ENCODE measurements at regions not wholly inside any gene's neighbourhood (a gene's known extent, or its start where the extent isn't known, plus 50 kb on each side); places are given as distances from the start of the nearest gene placed in this dataset.
"Not testable (repeated sequence)": the region's sequence is repeated elsewhere in the genome, so short reads cannot be mapped to it uniquely, and the experiment has no call there.

- intact Hi-C loops (cut with micrococcal nuclease): no loop called here
- ATAC-seq (no peak), DNase-seq (no peak)
These were observed 224.2 kb upstream of the FOXP2 start for GRCh38 chr7:114190387-114190786.

DNA sequence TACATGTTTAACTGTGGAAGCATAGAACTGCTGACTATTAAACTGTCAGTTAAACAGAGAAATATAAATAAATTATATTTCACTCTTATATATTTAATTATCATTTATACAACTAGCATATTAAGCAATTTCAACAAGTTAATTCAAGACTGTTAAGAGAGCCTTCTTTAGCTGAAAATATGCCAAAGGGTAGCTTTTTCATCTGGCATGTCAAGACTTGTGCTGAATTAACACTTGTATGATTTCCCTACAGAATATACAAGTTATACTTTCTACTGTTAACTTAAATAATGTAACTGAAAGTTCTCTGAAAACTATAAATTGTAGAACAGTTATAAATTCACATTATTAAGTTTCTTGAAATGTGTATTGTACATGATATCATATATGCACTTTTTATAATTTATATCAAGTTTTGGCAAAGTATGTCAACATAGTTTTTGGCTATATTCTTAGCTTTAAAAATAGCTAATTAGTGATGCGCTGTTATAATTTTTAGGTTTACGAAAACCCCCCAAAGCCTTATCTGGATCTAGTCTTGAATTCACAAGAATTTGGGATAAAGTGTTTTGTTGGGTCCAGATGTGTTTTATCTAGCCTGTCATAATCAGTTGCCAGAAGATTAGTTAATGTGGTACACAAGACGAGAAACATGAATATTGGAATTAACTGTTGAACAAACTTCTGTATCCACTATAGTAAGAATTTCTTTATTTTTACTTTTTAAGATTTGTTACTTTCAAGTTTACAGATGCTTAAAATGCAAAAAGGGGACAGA is 231.1 kb upstream of the FOXP2 start:
- ATAC-seq: peak; percentile 43

GRCh38 chr7:114182837-114183236 is 231.8 kb upstream of the FOXP2 start:
- DNase-seq: no peak
- no peak for ATAC-seq
- intact Hi-C loops (cut with micrococcal nuclease): no loop called here

More for the DNA sequence above, 231.1 kb upstream of the FOXP2 start:
- intact Hi-C loops (cut with micrococcal nuclease): no loop called here
- DNase-seq: no peak

- DNase-seq (no peak), ATAC-seq (no peak)
- intact Hi-C loops (cut with micrococcal nuclease): no loop called here
These were observed 233.3 kb upstream of the FOXP2 start for GRCh38 chr7:114181280-114181679.

DNA sequence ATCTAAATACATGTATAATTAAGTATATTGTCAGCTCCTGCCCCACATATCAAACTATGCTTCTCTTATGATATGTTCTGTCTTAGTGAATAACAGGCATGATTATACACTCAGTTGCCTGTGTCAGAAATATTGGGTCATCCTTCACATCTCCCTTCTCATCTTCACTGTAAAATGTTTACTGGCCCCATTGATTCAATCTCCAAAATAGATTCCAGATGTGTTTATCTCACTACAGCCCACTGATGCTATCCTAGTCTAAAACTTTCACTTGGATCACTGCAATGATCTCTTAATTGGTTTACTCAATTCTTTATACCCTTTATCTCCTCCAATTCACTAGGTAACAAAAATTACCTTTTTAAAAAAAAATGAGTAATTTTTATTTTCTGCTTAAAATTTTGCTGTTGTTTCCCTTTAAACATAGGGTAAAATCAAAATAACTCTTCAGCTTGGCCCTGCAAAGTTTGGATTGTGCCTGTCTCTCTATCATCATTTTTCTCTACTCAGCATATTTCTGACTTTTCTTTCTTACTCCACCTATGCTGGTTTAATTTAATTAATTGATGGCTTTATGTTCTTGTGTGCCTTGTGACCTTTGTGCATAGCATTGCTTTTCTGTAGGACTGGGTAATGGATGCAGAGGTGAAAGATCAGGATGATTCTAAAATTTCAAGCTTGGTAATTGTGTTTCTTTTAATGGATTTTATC is 233.9 kb upstream of the FOXP2 start:
- intact Hi-C loops (cut with micrococcal nuclease): no loop called here
- ATAC-seq (no peak), DNase-seq (no peak)

DNA sequence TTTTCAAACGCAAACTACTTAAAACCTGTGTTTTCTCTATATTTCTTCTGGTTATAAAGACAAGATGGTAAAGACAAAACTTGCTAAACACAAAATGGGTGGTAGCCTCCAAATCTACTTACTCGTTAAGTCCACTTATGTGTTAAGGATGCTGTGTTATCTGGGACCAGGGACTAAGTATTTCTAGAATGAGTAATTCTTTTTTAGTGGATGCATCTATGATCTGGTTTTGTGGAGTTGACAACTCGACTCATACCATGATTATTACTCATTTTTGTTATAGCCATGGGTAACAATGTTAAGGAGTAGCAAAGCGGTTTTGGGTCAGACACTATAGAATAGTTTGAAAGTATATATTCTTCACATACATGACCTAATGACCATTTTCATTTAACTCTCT is 239.5 kb upstream of the FOXP2 start:
- intact Hi-C loops (cut with micrococcal nuclease): no loop called here
- no peak for ATAC-seq
- no peak for DNase-seq

DNA sequence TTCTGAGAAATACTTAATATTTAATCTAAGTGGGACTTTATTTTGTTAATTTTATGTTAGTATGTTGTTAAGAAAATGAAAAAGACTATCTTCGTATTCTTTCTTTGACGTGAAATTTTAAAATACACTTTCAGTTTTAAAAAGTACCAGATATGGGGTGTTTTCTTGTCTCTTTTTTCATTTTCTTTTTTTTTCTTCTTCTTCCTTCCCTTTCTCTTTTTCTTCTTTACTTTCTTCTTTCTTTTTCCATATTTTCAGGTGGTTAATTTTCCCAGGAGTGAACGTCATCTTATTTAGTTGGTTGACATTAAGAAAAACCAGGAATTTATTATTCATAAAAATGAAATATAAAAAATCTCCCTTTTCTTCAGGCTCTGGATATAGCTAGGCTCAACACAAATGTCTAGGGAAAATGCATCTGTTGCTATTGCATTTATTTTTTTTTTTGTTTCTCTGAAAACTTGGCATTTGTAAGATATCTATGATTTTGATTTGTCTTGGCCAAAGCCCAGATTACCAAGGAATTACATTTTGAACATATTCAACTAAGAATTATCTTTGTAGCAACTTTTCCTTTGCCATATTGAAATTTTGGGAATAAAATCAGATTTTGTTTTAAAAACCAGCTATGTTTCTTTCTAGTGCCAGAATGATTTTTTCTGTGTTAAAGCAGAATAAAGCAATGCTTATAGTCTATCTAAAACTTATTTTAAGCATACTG is 241.3 kb upstream of the FOXP2 start:
- ATAC-seq: no peak
- intact Hi-C loops (cut with micrococcal nuclease): no loop called here
- no peak for DNase-seq

DNA sequence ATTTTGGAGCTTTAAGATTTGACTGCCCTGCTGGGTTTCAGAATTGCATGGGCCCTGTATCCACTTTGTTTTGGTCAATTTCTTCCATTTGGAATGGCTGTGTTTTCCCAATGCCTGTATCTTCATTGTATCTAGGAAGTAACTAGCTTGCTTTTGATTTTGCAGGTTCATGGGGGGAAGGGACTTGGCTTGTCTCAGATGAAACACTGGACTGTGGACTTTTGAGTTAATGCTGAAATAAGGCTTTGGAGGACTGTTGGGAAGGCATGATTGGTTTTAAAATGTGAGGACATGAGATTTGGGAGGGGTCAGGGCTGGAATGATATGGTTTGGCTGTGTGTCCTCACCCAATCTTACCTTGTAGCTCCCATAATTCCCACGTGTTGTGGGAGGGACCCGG is 245.2 kb upstream of the FOXP2 start:
- intact Hi-C loops (cut with micrococcal nuclease); ATAC-seq; DNase-seq: not testable (repeated sequence)

DNA sequence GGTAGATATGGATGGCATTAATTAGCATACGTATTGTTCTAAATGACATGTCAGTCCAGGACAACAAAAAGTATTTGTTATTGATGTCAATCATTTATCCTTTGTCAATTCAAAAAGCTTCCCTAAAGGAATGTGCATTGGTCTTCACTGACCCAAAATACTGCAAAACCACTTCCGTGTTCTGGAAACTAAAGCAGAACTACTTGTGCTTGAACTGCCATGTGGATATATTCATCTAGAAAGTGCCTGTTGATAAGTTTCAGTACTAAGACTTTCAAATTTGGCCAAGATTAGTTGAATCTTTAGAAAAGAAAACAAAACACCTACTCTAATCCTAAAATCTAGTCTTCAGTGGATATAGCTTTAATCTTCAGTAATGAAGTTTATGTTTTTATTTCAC is 242.1 kb upstream of the PPP1R3A start:
- ATAC-seq (no peak), DNase-seq (no peak)
- intact Hi-C loops (cut with micrococcal nuclease): no loop called here

DNA sequence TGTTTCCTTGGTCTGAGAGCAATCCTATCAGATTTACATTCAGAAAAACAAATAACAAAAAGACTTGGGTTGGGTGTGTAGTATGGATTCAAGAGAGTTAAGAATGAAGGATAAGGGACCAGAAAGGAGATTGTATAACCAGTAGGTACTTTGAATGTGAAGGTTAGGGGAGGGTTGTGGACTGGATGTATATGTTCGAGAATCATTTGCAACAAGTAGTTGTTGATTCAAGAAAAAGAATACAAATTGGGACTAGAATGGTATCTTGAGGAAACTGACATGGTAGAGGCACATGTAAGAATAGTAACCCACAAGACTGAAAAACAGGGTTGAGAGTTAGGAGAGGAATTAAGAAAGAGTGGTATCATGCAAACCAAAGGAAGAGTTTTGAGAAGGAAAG is 240.0 kb upstream of the PPP1R3A start:
- no peak for DNase-seq
- intact Hi-C loops (cut with micrococcal nuclease): no loop called here

DNA sequence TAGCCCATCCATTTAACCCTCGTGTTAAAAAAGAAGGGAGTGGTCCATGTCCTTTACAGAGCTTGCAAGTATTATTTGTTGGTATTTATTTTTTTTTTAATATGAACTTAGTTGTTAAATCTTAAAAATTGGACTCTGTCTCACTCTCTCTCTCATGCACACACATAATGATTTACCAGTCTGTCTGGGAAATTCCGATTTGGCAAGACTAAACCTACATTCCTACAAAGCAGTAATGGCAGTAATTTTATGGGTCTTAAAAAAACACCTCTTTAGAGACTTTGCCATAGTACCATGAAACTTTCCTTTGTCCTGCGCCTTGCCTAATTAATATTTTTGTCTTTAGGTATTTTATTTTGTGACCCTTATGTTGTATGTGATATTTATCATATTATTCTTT is 239.5 kb upstream of the PPP1R3A start:
- intact Hi-C loops (cut with micrococcal nuclease): no loop called here
- ATAC-seq (no peak), DNase-seq (no peak)

More for the DNA sequence above, 240.0 kb upstream of the PPP1R3A start:
- ATAC-seq: no peak

GRCh38 chr7:114156178-114156577 is 237.4 kb upstream of the PPP1R3A start:
- DNase-seq (no peak), ATAC-seq (no peak)
- intact Hi-C loops (cut with micrococcal nuclease): no loop called here

- no peak for DNase-seq
- ATAC-seq: no peak
- intact Hi-C loops (cut with micrococcal nuclease): no loop called here
These were observed 236.6 kb upstream of the PPP1R3A start for GRCh38 chr7:114155116-114156110.

DNA sequence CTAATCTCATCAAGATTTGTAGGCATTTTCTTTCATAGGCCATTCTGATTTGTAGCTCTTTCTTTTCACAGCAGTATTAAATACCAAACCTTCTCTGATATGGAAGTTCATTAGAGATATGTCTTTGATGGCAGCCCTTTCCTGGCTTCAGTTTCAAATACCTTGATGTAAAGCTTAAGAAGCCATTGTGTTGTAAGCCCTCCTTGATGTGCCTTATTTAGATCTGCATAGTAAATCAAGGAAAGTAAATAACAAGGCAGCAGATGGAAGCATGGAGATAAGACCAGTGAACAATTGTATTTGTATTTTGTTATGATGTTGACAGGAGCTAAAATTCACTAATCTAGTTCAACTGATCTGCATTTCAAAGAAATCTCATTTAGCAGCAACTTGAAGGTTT is 234.9 kb upstream of the PPP1R3A start:
- intact Hi-C loops (cut with micrococcal nuclease): no loop called here
- ATAC-seq: no peak
- no peak for DNase-seq

GRCh38 chr7:114152314-114152938 is 233.6 kb upstream of the PPP1R3A start:
- ATAC-seq: no peak
- DNase-seq: no peak
- intact Hi-C loops (cut with micrococcal nuclease): no loop called here

DNA sequence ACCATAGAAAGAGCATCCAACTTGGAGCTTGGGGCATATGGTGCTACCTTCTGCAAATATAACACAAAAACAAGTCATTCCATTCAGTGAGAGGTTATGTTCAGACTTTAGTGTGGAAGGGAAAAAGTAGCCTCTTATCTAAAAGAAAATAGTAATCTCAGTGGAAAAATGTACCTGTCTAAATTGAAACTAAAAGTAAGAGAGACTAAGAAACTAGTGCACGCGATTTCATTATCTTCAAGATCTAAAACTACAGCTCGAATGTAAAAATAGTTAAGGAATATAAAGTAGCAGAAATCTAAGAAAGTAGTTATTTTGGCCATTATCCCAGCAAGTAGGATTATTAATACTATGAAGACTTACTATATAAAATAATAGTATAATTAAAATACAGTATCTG is 233.0 kb upstream of the PPP1R3A start:
- intact Hi-C loops (cut with micrococcal nuclease): no loop called here
- no peak for ATAC-seq
- DNase-seq: no peak

DNA sequence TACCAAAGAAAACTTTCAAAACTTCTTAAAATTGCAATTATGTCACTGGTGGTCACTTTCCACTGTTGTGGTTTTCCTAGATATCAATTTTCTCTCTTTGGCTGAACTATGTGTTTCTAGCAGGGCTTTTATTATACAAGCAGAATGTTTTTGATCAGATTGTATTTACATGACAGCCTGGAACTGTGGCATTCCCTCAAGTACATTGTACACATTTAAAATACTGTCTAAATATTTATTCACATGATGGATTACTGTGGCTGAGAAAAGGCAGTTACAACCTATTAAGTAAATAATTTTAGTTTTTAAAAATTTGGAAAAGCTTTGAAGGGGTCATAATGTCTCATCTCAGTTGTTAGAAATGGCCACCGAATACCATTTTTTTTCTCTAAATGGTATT is 231.9 kb upstream of the PPP1R3A start:
- intact Hi-C loops (cut with micrococcal nuclease): no loop called here
- ATAC-seq: no peak
- no peak for DNase-seq

GRCh38 chr7:114148779-114149178 is 230.0 kb upstream of the PPP1R3A start:
- DNase-seq (no peak), ATAC-seq (no peak)
- intact Hi-C loops (cut with micrococcal nuclease): no loop called here

DNA sequence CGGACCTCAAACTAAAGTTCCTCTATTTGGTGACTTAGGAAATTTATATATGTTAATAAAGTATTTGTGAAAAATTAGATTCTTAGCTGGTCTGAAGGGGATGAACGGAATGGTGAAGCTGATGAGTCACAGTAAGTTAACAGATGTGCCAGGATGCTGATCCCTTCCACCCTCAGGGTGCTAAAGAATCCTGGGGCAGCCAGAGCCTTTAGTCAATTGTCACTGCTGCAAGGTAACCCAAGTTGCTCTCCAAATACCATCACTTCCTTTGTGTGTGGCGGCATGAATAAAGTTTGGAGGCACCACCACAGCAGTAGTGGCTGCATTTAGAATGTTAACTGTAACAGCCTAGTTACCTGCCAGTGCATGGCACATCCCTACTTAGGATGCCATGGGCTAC is 222.6 kb upstream of the PPP1R3A start:
- DNase-seq (no peak), ATAC-seq (no peak)
- intact Hi-C loops (cut with micrococcal nuclease): no loop called here

Measured in left ventricle myocardium superior (tissue), 1 donor.